MM.1S (cell line): ENCODE measurements at regions not wholly inside any gene's neighbourhood (a gene's known extent, or its start where the extent isn't known, plus 50 kb on each side); places are given as distances from the start of the nearest gene placed in this dataset.

Experiments used
- CTCF ChIP-seq: fragments of 300-600 bp; sonication (generic); IDR thresholded peaks from 2 replicates; pipeline ENCODE4 v1.5.1; 2016; ENCODE audit warnings: antibody characterized with exemption, low read length, mixed read lengths
- EZH2 ChIP-seq: fragments of 300-600 bp; sonication (generic); optimal IDR thresholded peaks from 2 replicates; pipeline ENCODE3; 2017; ENCODE audit warnings: low read depth, mild to moderate bottlenecking, antibody characterized with exemption, low read length, mixed read lengths

GRCh38 chr18:25735459-25735858 is 355.0 kb downstream of the SS18 start:
- TF ChIP-seq CTCF (no peak), EZH2 (no peak)
